ENCODE measurements at regions not wholly inside any gene's neighbourhood (a gene's known extent, or its start where the extent isn't known, plus 50 kb on each side); places are given as distances from the start of the nearest gene placed in this dataset.

DNA sequence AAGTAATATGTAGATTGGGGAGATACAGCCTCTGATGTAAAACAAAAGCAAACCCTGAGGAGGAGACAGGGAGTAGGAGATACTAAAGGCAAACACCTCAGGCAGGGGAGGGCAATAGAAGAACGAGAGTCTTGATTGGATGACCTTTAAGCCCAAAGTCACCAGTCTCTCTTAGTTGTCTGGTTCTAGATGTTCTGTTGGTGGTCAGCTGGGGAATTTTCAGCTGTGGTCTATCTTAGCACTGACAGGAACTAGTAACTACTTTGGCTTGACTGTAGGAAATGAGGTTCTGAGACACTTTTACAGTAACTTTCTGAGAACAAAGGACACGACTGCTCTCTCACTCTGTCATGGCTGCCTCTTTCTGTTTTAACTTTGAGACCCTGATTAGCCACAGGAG is 290.7 kb upstream of the MIR17HG start:
- TF ChIP-seq, protein P1, sequence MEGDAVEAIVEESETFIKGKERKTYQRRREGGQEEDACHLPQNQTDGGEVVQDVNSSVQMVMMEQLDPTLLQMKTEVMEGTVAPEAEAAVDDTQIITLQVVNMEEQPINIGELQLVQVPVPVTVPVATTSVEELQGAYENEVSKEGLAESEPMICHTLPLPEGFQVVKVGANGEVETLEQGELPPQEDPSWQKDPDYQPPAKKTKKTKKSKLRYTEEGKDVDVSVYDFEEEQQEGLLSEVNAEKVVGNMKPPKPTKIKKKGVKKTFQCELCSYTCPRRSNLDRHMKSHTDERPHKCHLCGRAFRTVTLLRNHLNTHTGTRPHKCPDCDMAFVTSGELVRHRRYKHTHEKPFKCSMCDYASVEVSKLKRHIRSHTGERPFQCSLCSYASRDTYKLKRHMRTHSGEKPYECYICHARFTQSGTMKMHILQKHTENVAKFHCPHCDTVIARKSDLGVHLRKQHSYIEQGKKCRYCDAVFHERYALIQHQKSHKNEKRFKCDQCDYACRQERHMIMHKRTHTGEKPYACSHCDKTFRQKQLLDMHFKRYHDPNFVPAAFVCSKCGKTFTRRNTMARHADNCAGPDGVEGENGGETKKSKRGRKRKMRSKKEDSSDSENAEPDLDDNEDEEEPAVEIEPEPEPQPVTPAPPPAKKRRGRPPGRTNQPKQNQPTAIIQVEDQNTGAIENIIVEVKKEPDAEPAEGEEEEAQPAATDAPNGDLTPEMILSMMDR (IDR thresholded peaks at IDR 0.05; ENCODE audit: low read depth, low read length, poor library complexity, severe bottlenecking): no peak
- no peak for TF ChIP-seq EZH2phosphoT487 (IDR thresholded peaks at IDR 0.05; ENCODE audit: borderline replicate concordance, low read length)
